H1 (cell line): ENCODE measurements at regions not wholly inside any gene's neighbourhood (a gene's known extent, or its start where the extent isn't known, plus 50 kb on each side); places are given as distances from the start of the nearest gene placed in this dataset.

Source experiments
- CHD2 ChIP-seq: IDR thresholded peaks from 2 replicates; pipeline ENCODE4 v1.6.1; 2012; ENCODE audit warnings: low read length, improper control_type of control experiment
- HDAC6 ChIP-seq: IDR thresholded peaks from one replicate; pipeline ENCODE4 v1.7.1; 2012; ENCODE audit warnings: low read depth, mild to moderate bottlenecking, inconsistent platforms, low read length, moderate library complexity
- KDM1A ChIP-seq: fragments of 200-600, 300-600 bp; sonication (generic); IDR thresholded peaks from 2 replicates; pipeline ENCODE4 v1.7.1; 2016; ENCODE audit warnings: mild to moderate bottlenecking, low read length, borderline replicate concordance
- KDM5A ChIP-seq: fragments of 200-600 bp; IDR thresholded peaks from 2 replicates; pipeline ENCODE4 v1.7.1; 2012; ENCODE audit warnings: mild to moderate bottlenecking, low read length, inconsistent platforms, mixed read lengths
- NRF1 ChIP-seq: IDR thresholded peaks from 2 replicates; pipeline ENCODE4 v1.6.1; 2011; ENCODE audit warnings: mild to moderate bottlenecking, low read depth, low read length, improper control_type of control experiment
- POLR2AphosphoS5 ChIP-seq: IDR thresholded peaks from 2 replicates; pipeline ENCODE4 v1.6.1; 2011; ENCODE audit warnings: low read depth, low read length
- RBBP5 ChIP-seq: IDR thresholded peaks from 2 replicates; pipeline ENCODE4 v1.7.1; 2012; ENCODE audit warnings: low read depth, mild to moderate bottlenecking, inconsistent platforms, low read length, moderate library complexity, borderline replicate concordance
- RNF2 ChIP-seq: fragments of 200-900, 300-1000 bp; sonication (generic); IDR thresholded peaks from 2 replicates; pipeline ENCODE4 v1.7.1; 2016; ENCODE audit warnings: borderline replicate concordance, low read depth, mild to moderate bottlenecking, antibody characterized with exemption, low read length; ENCODE audit not compliant: poor library complexity, severe bottlenecking; ENCODE audit errors: missing control alignments
- SRF ChIP-seq: IDR thresholded peaks from 2 replicates; pipeline ENCODE4 v1.6.1; 2011; ENCODE audit warnings: mild to moderate bottlenecking, low read depth, low read length, moderate library complexity

DNA sequence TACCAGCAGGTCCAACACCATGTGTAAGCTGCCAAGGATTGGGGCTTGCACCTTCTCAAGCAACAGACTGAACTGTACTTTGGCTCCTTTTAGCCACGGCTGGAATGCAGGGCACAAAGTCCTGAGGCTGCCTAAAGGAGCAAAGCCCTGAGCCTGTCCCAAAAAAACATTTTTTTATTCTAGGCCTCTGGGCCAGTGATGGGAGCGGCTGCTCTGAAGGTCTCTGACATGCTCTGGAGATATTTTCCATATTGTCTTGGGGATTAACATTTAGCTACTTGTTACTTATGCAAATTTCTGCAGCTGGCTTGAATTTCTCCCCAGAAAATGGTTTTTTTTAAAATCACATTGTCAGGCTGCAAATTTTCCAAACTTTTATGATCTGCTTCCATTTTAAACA lies 885.3 kb downstream of the GLUD2 start (continued):
- TF ChIP-seq SRF, result no peak
- no peak for TF ChIP-seq KDM5A
- no peak for TF ChIP-seq CHD2
- no peak for TF ChIP-seq KDM1A
- no peak for TF ChIP-seq RNF2
- no peak for TF ChIP-seq HDAC6
- no peak for TF ChIP-seq NRF1
- TF ChIP-seq RBBP5, result no peak
- no peak for TF ChIP-seq POLR2AphosphoS5
